Colonic mucosa (tissue), 4 donors: ENCODE measurements at regions not wholly inside any gene's neighbourhood (a gene's known extent, or its start where the extent isn't known, plus 50 kb on each side); places are given as distances from the start of the nearest gene placed in this dataset.

Source experiments
- DNase-seq: peaks from one replicate; pipeline ENCODE4 v3.0.0-alpha.2; 2020
- H3K27ac ChIP-seq: fragments of 200-600 bp; one replicate; pipeline ENCODE4 v1.8.0; 2021
- H3K27me3 ChIP-seq: fragments of 200-600 bp; one replicate; pipeline ENCODE4 v1.8.0; 2021
- H3K36me3 ChIP-seq: fragments of 200-600 bp; one replicate; pipeline ENCODE4 v1.8.0; 2021
- H3K4me1 ChIP-seq: fragments of 200-600 bp; one replicate; pipeline ENCODE4 v1.8.0; 2021; ENCODE audit warnings: mild to moderate bottlenecking
- H3K4me3 ChIP-seq: fragments of 200-600 bp; one replicate; pipeline ENCODE4 v1.8.0; 2021
- H3K9ac ChIP-seq, 2 donors: one replicate each; pipeline ENCODE4 v1.7.0; 2013; ENCODE audit warnings: control low read depth in 2 of 2, low read depth in 2 of 2, low read length in 2 of 2
- H3K9me3 ChIP-seq: fragments of 200-600 bp; one replicate; pipeline ENCODE4 v1.8.0; 2021
- intact Hi-C: fragments of 100-400 bp; cut with DNase I; formaldehyde crosslinking; loops from one replicate; pipeline ENCODE4 v1.14.1; 2022
- TF ChIP-seq, protein P1 (sequence below): fragments of 200-600 bp; IDR thresholded peaks from one replicate; pipeline ENCODE4 v1.8.0; 2022; ENCODE audit warnings: antibody characterized with exemption, mild to moderate bottlenecking
- donor health status: healthy.
- donor health status: DM: no; HTN: no; CAD: no.
- donor health status: DM: no; HTN: no; CAD: no.

DNA sequence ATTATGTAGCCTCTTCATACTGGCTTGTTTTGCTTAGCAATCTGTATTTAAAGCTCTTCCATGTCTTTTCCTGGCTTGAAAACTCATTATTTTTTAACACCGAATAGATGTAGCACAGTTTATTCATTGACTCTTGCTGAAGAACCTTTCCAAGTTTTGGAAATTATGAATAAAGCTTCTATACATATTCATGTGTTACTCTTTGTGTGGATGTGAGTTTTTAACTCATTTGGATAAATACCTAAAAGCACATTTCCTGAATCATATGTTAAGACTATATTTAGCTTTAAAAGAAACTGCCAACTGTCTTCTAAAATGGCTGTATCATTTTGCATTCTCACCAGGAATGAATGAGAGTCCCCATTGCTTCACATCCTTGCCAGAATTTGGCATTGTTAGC is 2061.7 kb upstream of the AGA start:
- no peaks in the 10 kb centered on the region for H3K27me3 ChIP-seq
- no peaks in the 10 kb centered on the region for H3K9me3 ChIP-seq
- no peak overlapping the region for H3K4me3 ChIP-seq
- TF ChIP-seq, protein P1, sequence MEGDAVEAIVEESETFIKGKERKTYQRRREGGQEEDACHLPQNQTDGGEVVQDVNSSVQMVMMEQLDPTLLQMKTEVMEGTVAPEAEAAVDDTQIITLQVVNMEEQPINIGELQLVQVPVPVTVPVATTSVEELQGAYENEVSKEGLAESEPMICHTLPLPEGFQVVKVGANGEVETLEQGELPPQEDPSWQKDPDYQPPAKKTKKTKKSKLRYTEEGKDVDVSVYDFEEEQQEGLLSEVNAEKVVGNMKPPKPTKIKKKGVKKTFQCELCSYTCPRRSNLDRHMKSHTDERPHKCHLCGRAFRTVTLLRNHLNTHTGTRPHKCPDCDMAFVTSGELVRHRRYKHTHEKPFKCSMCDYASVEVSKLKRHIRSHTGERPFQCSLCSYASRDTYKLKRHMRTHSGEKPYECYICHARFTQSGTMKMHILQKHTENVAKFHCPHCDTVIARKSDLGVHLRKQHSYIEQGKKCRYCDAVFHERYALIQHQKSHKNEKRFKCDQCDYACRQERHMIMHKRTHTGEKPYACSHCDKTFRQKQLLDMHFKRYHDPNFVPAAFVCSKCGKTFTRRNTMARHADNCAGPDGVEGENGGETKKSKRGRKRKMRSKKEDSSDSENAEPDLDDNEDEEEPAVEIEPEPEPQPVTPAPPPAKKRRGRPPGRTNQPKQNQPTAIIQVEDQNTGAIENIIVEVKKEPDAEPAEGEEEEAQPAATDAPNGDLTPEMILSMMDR, result no peak
- intact Hi-C loops, result no loop called here
- H3K27ac ChIP-seq, result no peak overlapping the region
- no peaks in the 10 kb centered on the region for H3K36me3 ChIP-seq
- H3K4me1 ChIP-seq, result no peaks in the 10 kb centered on the region
- no peak for DNase-seq
- H3K9ac ChIP-seq, result no peak overlapping the region

DNA sequence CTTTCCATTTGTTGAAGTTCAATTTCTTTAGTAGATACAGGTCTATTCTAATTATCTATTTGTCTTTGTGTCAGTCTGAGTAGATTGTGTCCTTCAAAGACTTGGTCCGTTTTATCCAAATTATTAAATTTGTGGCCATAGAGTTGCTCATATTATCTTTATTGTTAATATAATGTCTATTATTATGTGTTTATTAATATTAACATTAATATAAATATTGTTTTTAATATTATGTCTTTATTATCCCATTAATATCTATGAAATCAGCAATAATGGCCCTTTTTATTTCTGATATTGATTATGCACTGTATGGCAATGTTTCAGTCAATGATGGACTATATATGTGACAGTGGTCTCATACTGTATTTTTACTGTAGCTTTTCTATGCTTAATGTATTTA is 2067.3 kb upstream of the AGA start:
- H3K4me1 ChIP-seq, result no peaks in the 10 kb centered on the region
- no peaks in the 10 kb centered on the region for H3K36me3 ChIP-seq
- no peak overlapping the region for H3K27ac ChIP-seq
- no peak overlapping the region for H3K9ac ChIP-seq
- TF ChIP-seq, protein P1, result no peak
- DNase-seq, result no peak
- H3K27me3 ChIP-seq, result no peaks in the 10 kb centered on the region
- H3K9me3 ChIP-seq, result no peaks in the 10 kb centered on the region
- intact Hi-C loops, result no loop called here
- no peak overlapping the region for H3K4me3 ChIP-seq

DNA sequence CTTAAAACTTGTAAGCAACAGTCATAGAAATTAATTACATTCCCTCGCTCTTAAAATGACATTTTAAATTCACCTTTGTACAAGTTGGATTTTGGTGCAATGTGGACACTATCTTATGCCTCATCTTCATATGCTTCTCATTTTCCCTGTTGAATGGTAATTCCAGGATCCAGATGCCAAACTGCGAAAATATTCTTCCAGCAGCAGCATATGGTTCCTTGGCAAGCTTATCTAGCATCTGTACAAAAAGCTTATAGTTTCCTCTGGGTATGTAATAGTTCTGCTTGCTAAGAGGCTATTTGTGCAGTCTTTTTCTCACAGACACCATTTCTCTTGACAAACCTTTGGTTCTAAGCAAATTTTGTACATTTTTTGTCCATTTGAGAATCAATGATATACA is 2079.7 kb upstream of the AGA start:
- Histone ChIP-seq H3K27me3 (no peaks in the 10 kb centered on the region), H3K27ac (no peak overlapping the region), H3K9ac (no peak overlapping the region), H3K9me3 (no peaks in the 10 kb centered on the region), H3K4me3 (no peak overlapping the region), H3K36me3 (no peaks in the 10 kb centered on the region), H3K4me1 (no peaks in the 10 kb centered on the region)
- intact Hi-C loops, result no loop called here
- TF ChIP-seq, protein P1, result no peak
- no peak for DNase-seq

DNA sequence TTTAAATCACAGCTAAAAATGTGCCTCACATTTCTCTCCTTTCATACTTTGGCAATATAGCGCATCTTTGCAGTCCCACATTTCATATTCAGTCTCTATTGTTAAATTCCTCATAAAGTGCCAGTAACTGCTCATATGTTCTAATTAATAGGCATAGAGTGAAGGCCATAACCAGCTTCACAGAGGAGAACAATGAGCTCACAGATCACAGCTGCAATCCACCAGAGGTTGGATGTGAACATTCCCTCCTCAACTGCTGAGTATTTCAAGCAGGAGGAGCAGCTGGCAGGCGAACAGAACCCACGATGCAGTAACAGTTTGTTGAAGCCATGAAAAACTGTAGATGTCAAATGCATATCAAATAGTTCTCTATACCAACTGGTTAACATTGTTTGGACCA is 2088.7 kb upstream of the AGA start:
- no peak for DNase-seq
- intact Hi-C loops, result no loop called here
- no peaks in the 10 kb centered on the region for H3K4me1 ChIP-seq
- H3K9ac ChIP-seq, result no peak overlapping the region
- TF ChIP-seq, protein P1, result no peak
- no peaks in the 10 kb centered on the region for H3K36me3 ChIP-seq
- H3K27ac ChIP-seq, result no peak overlapping the region
- no peaks in the 10 kb centered on the region for H3K27me3 ChIP-seq
- no peaks in the 10 kb centered on the region for H3K9me3 ChIP-seq
- no peak overlapping the region for H3K4me3 ChIP-seq

DNA sequence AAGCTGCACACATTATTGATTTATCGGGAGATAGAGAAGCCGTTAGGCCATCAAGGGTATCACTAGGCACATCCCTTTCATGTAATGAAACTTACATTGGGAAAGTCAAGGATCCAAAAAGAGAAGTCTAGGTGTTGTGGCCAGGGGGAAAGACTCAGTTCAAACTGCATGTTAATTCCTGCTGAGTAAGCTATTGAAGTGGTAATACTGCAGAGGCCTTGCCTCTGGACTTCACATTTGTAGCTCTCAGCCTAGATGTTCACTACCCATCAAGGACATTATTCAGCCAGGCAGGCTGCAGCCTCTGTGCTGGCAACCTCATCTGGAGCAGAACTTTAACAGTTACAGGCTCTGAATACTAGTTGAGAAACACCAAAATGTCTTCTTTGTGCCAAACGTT is 2094.5 kb upstream of the AGA start:
- H3K27ac ChIP-seq, result no peak overlapping the region
- DNase-seq, result no peak
- H3K4me3 ChIP-seq, result no peak overlapping the region
- H3K9me3 ChIP-seq, result no peaks in the 10 kb centered on the region
- no peak overlapping the region for H3K9ac ChIP-seq
- H3K4me1 ChIP-seq, result no peaks in the 10 kb centered on the region
- TF ChIP-seq, protein P1, result no peak
- H3K27me3 ChIP-seq, result no peaks in the 10 kb centered on the region
- intact Hi-C loops, result no loop called here
- H3K36me3 ChIP-seq, result no peaks in the 10 kb centered on the region

DNA sequence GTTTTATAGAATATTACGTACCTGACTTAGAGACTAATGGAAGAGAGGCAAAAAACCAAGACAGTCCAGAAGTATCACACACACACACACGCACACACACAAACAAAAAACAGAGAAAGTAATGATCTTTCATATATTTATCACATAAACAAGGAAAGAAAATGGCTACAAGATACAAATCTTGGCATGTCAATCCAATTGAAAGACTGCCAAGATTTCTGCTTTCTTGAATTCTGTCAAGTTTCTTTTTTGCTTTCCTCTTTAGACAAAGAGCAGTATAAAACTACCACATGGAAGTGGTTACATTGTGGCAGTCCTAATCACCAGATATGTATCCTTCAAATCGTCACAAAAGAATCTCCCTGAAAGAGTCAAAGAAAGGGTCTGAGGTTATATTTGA is 2097.4 kb upstream of the AGA start:
- no peaks in the 10 kb centered on the region for H3K27me3 ChIP-seq
- no peak overlapping the region for H3K9ac ChIP-seq
- intact Hi-C loops, result no loop called here
- no peak overlapping the region for H3K27ac ChIP-seq
- no peaks in the 10 kb centered on the region for H3K36me3 ChIP-seq
- H3K9me3 ChIP-seq, result no peaks in the 10 kb centered on the region
- H3K4me1 ChIP-seq, result no peaks in the 10 kb centered on the region
- no peak for DNase-seq
- H3K4me3 ChIP-seq, result no peak overlapping the region
- TF ChIP-seq, protein P1, result no peak
